Endothelial cell of umbilical vein (primary cell): ENCODE measurements at regions not wholly inside any gene's neighbourhood (a gene's known extent, or its start where the extent isn't known, plus 50 kb on each side); places are given as distances from the start of the nearest gene placed in this dataset.

Source experiments
- BruUV-seq: library from RNA; stranded (reverse); fragments of 400-500 nt; replicated peaks from 2 replicates; lab custom pipeline; 2021; lab: Mats Ljungman, UMichigan
- CTCF ChIA-PET: fragments of 300-600, 350-600 bp; sonication (Branson Sonifier 250); formaldehyde crosslinking; loops from one replicate; lab custom pipeline; 2021; ENCODE audit warnings: antibody characterized with exemption, inconsistent platforms; lab: Charles Lee
- POLR2A ChIA-PET: fragments of 300-600, 350-600 bp; sonication (Branson Sonifier 250); formaldehyde crosslinking; loops from one replicate; lab custom pipeline; 2021; ENCODE audit warnings: antibody characterized with exemption, inconsistent platforms; lab: Charles Lee
- DNase-seq: peaks from one replicate; pipeline ENCODE4 v3.0.0-alpha.2; 2011; ENCODE audit warnings: low read depth, low spot score
- FAIRE-seq: peaks from 2 replicates; lab custom pipeline; 2011; peaks lifted over from hg19 to GRCh38; lab: Jason Lieb, UNC
- H2AFZ ChIP-seq: 2 replicates; pipeline ENCODE4 v1.6.0; 2012; ENCODE audit warnings: low read depth, low read length, control low read depth, inconsistent platforms
- H3K27ac ChIP-seq: 2 replicates; pipeline ENCODE4 v1.5.1; 2011; ENCODE audit warnings: low read depth, mild to moderate bottlenecking, control low read depth, low read length, moderate library complexity; ENCODE audit not compliant: insufficient read depth
- H3K27me3 ChIP-seq, 2 experiments: 2 replicates each; pipeline versions ENCODE4 v1.6.0 to v1.6.1; 2011; ENCODE audit warnings: low read length in 2 of 2, mixed read lengths in 1 of 2; ENCODE audit not compliant: control insufficient read depth in 2 of 2, insufficient read depth in 2 of 2
- H3K36me3 ChIP-seq, 2 experiments: 2 replicates in 1 of 2; 3 replicates in 1 of 2; pipeline ENCODE4 v1.5.1; 2011; ENCODE audit warnings: low read length in 2 of 2, mild to moderate bottlenecking in 1 of 2, moderate library complexity in 1 of 2; ENCODE audit not compliant: control insufficient read depth in 2 of 2, insufficient read depth in 2 of 2; ENCODE audit errors: extremely low read depth in 1 of 2
- H3K4me1 ChIP-seq: 3 replicates; pipeline ENCODE4 v1.5.1; 2011; ENCODE audit warnings: mild to moderate bottlenecking, low read length; ENCODE audit not compliant: control insufficient read depth, insufficient read depth; ENCODE audit errors: extremely low read depth
- H3K4me2 ChIP-seq: 2 replicates; pipeline ENCODE4 v1.6.1; 2011; ENCODE audit warnings: low read length, control low read depth, mixed read lengths; ENCODE audit not compliant: insufficient read depth
- H3K4me3 ChIP-seq, 3 experiments: fragments of 200-600 bp in 1 of 3; sonication (generic), shearing (Covaris generic) in 1 of 3; replicated peaks in 1 of 3; 2 replicates each; pipeline ENCODE4 v1.5.1; 2011 to 2016; ENCODE audit warnings: control low read depth in 3 of 3, low read length in 3 of 3, mild to moderate bottlenecking in 2 of 3, inconsistent platforms in 1 of 3, low read depth in 1 of 3, moderate library complexity in 1 of 3; ENCODE audit not compliant: insufficient read depth in 1 of 3
- H3K79me2 ChIP-seq: 2 replicates; pipeline ENCODE4 v1.6.0; 2012; ENCODE audit warnings: low read length, inconsistent platforms; ENCODE audit not compliant: control insufficient read depth, insufficient read depth
- H3K9ac ChIP-seq: replicated peaks from 2 replicates; pipeline ENCODE3; 2011; ENCODE audit warnings: low read length, control low read depth; ENCODE audit not compliant: insufficient read depth; ENCODE audit errors: extremely low read depth
- H3K9me1 ChIP-seq: replicated peaks from 3 replicates; pipeline ENCODE4 v1.6.0; 2011; ENCODE audit warnings: mild to moderate bottlenecking, low read length; ENCODE audit not compliant: control insufficient read depth, insufficient read depth; ENCODE audit errors: extremely low read depth
- H3K9me3 ChIP-seq: replicated peaks from 2 replicates; pipeline ENCODE4 v1.5.1; 2012; ENCODE audit warnings: low read length, inconsistent platforms; ENCODE audit not compliant: control insufficient read depth, insufficient read depth
- H4K20me1 ChIP-seq: replicated peaks from 2 replicates; pipeline ENCODE3; 2011; ENCODE audit warnings: mild to moderate bottlenecking, low read length; ENCODE audit not compliant: control insufficient read depth, insufficient read depth; ENCODE audit errors: extremely low read depth
- EZH2 ChIP-seq: IDR thresholded peaks from 2 replicates; pipeline ENCODE4 v1.6.1; 2012; ENCODE audit warnings: borderline replicate concordance, low read depth, mild to moderate bottlenecking, moderate library complexity, low read length, inconsistent platforms; ENCODE audit not compliant: severe bottlenecking
- GATA2 ChIP-seq: IDR thresholded peaks from 2 replicates; pipeline ENCODE4 v1.7.0; 2011; ENCODE audit warnings: low read depth, mild to moderate bottlenecking, moderate library complexity, mixed read lengths, low read length; ENCODE audit not compliant: insufficient read length, insufficient read depth
- JUN ChIP-seq: IDR thresholded peaks from 2 replicates; pipeline ENCODE4 v1.6.1; 2011; ENCODE audit warnings: borderline replicate concordance, low read depth; ENCODE audit not compliant: insufficient read length, insufficient read depth
- POLR2A ChIP-seq: IDR thresholded peaks from 2 replicates; pipeline ENCODE4 v1.6.1; 2012; ENCODE audit warnings: low read depth, mild to moderate bottlenecking, control low read depth, low read length
- POLR2AphosphoS5 ChIP-seq: IDR thresholded peaks from 2 replicates; pipeline ENCODE4 v1.6.1; 2012; ENCODE audit warnings: low read depth, mild to moderate bottlenecking, control low read depth, low read length, moderate library complexity; ENCODE audit not compliant: insufficient read depth
- dilution Hi-C: fragments of 300-500 bp; cut with MboI; formaldehyde crosslinking; loops from one replicate; pipeline ENCODE4 v1.15.0; 2019; ENCODE audit warnings: low sequenced_read_pairs; ENCODE audit not compliant: extremely low pct_ligation_motif_present
- intact Hi-C: fragments of 100-400 bp; cut with micrococcal nuclease; formaldehyde crosslinking; loops from one replicate; pipeline ENCODE4 v1.10.0; 2022
- TF ChIP-seq, protein P1 (sequence below), 2 donors: IDR thresholded peaks; 1 replicate in 1 of 2; 2 replicates in 1 of 2; pipeline ENCODE4 v1.5.1; 2011; ENCODE audit warnings: low read length in 2 of 2, mild to moderate bottlenecking in 2 of 2, moderate library complexity in 2 of 2, control low read depth in 1 of 2, inconsistent platforms in 1 of 2, low read depth in 1 of 2; ENCODE audit not compliant: insufficient read depth in 1 of 2; ENCODE audit errors: extremely low read depth in 1 of 2
- TF ChIP-seq, protein P2 (sequence below): IDR thresholded peaks from 2 replicates; pipeline ENCODE4 v1.6.1; 2011; ENCODE audit not compliant: insufficient read depth, insufficient read length

DNA sequence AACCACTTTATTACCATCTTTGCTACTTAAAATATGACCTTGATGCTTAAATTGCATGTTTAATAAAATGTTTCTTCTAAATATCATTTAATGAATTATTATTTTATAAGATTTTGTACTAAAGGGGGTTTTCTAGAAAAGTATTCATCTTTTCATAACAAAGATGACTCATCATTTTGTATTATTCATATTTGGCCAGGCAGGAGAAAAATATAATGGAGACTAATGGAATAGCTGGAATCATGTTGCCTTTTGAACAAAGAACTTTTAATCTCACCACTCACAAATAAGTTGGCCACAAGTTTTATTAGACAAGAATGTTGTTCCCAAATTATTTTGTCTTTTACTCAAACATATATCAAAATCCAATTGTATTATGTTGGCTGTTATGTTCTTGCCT is 882.4 kb downstream of the DSC3 start:
- Histone ChIP-seq H3K9me1 (no peaks in the 10 kb centered on the region), H2AFZ (no peak overlapping the region), H3K36me3 (no peaks in the 10 kb centered on the region), H3K27me3 (no peaks in the 10 kb centered on the region), H3K4me1 (no peaks in the 10 kb centered on the region), H3K4me2 (no peak overlapping the region), H3K4me3 (no peak overlapping the region), H3K9ac (no peak overlapping the region), H4K20me1 (no peaks in the 10 kb centered on the region), H3K27ac (no peak overlapping the region), H3K9me3 (no peaks in the 10 kb centered on the region), H3K79me2 (no peaks in the 10 kb centered on the region)
- ChIA-PET POLR2A (no interaction called here), CTCF (no interaction called here)
- no TSS peak for BruUV-seq
- TF ChIP-seq, protein P1, sequence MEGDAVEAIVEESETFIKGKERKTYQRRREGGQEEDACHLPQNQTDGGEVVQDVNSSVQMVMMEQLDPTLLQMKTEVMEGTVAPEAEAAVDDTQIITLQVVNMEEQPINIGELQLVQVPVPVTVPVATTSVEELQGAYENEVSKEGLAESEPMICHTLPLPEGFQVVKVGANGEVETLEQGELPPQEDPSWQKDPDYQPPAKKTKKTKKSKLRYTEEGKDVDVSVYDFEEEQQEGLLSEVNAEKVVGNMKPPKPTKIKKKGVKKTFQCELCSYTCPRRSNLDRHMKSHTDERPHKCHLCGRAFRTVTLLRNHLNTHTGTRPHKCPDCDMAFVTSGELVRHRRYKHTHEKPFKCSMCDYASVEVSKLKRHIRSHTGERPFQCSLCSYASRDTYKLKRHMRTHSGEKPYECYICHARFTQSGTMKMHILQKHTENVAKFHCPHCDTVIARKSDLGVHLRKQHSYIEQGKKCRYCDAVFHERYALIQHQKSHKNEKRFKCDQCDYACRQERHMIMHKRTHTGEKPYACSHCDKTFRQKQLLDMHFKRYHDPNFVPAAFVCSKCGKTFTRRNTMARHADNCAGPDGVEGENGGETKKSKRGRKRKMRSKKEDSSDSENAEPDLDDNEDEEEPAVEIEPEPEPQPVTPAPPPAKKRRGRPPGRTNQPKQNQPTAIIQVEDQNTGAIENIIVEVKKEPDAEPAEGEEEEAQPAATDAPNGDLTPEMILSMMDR (IDR thresholded peaks at IDR 0.05; ENCODE audit: extremely low read depth in 1 of 2, insufficient read depth in 1 of 2, low read depth in 1 of 2, low read length in 2 of 2) = no peak
- TF ChIP-seq GATA2 (no peak), EZH2 (no peak), JUN (no peak), POLR2A (no peak), POLR2AphosphoS5 (no peak)
- TF ChIP-seq, protein P2, sequence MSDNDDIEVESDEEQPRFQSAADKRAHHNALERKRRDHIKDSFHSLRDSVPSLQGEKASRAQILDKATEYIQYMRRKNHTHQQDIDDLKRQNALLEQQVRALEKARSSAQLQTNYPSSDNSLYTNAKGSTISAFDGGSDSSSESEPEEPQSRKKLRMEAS = no peak
- intact Hi-C loops = no loop called here
- no peak for DNase-seq
- no peak for FAIRE-seq
- dilution Hi-C loops = no loop called here
